ENCODE measurements at regions not wholly inside any gene's neighbourhood (a gene's known extent, or its start where the extent isn't known, plus 50 kb on each side); places are given as distances from the start of the nearest gene placed in this dataset.

DNA sequence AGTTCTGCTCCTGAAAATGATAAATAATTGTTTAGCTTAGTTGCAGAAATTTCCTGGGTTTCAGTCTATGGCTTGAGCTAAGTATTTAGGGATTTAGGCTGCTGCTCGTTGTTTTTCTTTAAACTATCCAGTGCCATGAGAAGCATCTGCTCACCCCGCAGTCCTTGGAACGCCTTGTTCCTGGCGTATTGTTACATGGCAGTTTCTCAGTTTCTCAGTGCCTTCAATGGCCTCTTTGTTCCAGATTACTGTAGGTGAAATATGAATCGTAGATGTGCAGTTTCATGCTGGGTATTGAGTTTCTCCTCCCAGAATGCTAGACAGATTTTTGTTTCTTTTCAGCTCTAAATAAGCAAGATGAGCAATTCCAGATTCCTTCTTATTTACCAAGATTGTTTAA is 269.5 kb upstream of the GBE1 start:
- Histone ChIP-seq H3K36me3 (ENCODE audit: control insufficient read depth, insufficient read depth, low read length) (no peaks in the 10 kb centered on the region), H3K4me1 (ENCODE audit: control insufficient read depth, insufficient read depth, low read length) (no peaks in the 10 kb centered on the region), H3K27ac (ENCODE audit: low read length) (no peak overlapping the region), H3K4me3 (ENCODE audit: low read length) (no peak overlapping the region), H3K27me3 (ENCODE audit: control insufficient read depth, insufficient read depth, low read length) (no peaks in the 10 kb centered on the region), H3K9me3 (ENCODE audit: control insufficient read depth, insufficient read depth, low read length) (no peaks in the 10 kb centered on the region)
- no peak for DNase-seq (ENCODE audit: low read depth, low spot score)
- no CpG with 5 or more reads among the region's 5 CpGs for WGBS (ENCODE audit: insufficient coverage, insufficient read length)

DNA sequence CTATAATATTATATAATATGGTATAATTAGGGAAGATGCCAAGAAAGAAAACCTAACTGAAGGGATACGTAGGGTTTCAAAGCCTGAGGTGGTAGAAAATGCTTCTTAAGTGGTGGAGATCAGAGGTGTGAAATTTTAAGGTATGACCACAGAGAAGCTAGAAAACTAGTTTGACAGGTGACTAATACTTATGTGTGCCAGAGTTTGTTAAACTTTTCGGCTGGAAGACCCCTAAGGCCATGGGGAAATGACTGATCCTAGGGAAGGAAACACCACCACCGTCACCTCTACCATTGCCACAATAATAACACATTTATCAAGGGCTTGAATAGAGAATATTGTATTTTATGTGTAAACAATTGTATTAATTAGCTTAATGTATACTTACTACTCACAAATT is 261.4 kb upstream of the GBE1 start:
- Histone ChIP-seq H3K9me3 (ENCODE audit: control insufficient read depth, insufficient read depth, low read length) (no peaks in the 10 kb centered on the region), H3K4me3 (ENCODE audit: low read length) (no peak overlapping the region), H3K36me3 (ENCODE audit: control insufficient read depth, insufficient read depth, low read length) (no peaks in the 10 kb centered on the region), H3K4me1 (ENCODE audit: control insufficient read depth, insufficient read depth, low read length) (no peaks in the 10 kb centered on the region), H3K27me3 (ENCODE audit: control insufficient read depth, insufficient read depth, low read length) (no peaks in the 10 kb centered on the region), H3K27ac (ENCODE audit: low read length) (no peak overlapping the region)
- WGBS (ENCODE audit: insufficient coverage, insufficient read length) = no CpG with 5 or more reads among the region's 3 CpGs
- DNase-seq (ENCODE audit: low read depth, low spot score) = no peak

- no peaks in the 10 kb centered on the region for H3K9me3 ChIP-seq (ENCODE audit: control insufficient read depth, insufficient read depth, low read length)
- no peak for DNase-seq (ENCODE audit: low read depth, low spot score)
- no CpG with 5 or more reads among the region's 3 CpGs for WGBS (ENCODE audit: insufficient coverage, insufficient read length)
- no peaks in the 10 kb centered on the region for H3K36me3 ChIP-seq (ENCODE audit: control insufficient read depth, insufficient read depth, low read length)
- no peak overlapping the region for H3K27ac ChIP-seq (ENCODE audit: low read length)
- no peaks in the 10 kb centered on the region for H3K4me1 ChIP-seq (ENCODE audit: control insufficient read depth, insufficient read depth, low read length)
- H3K4me3 ChIP-seq (ENCODE audit: low read length) = no peak overlapping the region
- H3K27me3 ChIP-seq (ENCODE audit: control insufficient read depth, insufficient read depth, low read length) = no peaks in the 10 kb centered on the region
These were observed 258.8 kb upstream of the GBE1 start for GRCh38 chr3:82020282-82020681.

DNA sequence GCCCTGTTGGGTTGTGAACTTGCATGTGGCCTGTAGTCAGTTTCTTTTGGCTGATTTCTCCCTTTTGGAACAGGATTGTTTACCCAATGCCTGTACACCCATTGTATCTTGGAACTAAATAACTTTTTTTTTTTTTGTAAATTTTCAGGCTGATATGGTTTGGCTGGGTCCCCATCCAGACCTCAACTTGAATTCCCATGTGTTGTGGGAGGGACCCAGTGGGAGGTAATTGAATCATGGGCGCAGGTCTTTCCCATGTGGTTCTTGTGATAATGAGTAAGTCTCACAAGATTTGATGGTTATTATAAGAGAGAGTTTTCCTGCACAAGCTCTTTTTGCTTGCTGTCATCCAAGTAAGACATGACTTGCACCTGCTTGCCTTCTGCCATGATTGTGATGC is 253.8 kb upstream of the GBE1 start:
- no CpG with 5 or more reads among the region's 1 CpG for WGBS (ENCODE audit: insufficient coverage, insufficient read length)
- no peaks in the 10 kb centered on the region for H3K9me3 ChIP-seq (ENCODE audit: control insufficient read depth, insufficient read depth, low read length)

GRCh38 chr3:82012775-82013174 is 251.3 kb upstream of the GBE1 start:
- no peak overlapping the region for H3K27ac ChIP-seq (ENCODE audit: low read length)
- H3K9me3 ChIP-seq (ENCODE audit: control insufficient read depth, insufficient read depth, low read length) = no peaks in the 10 kb centered on the region
- no peak overlapping the region for H3K4me3 ChIP-seq (ENCODE audit: low read length)
- H3K4me1 ChIP-seq (ENCODE audit: control insufficient read depth, insufficient read depth, low read length) = no peaks in the 10 kb centered on the region
- no peaks in the 10 kb centered on the region for H3K27me3 ChIP-seq (ENCODE audit: control insufficient read depth, insufficient read depth, low read length)
- DNase-seq (ENCODE audit: low read depth, low spot score) = no peak
- H3K36me3 ChIP-seq (ENCODE audit: control insufficient read depth, insufficient read depth, low read length) = no peaks in the 10 kb centered on the region

More for the DNA sequence above, 253.8 kb upstream of the GBE1 start:
- Histone ChIP-seq H3K27me3 (ENCODE audit: control insufficient read depth, insufficient read depth, low read length) (no peaks in the 10 kb centered on the region), H3K4me3 (ENCODE audit: low read length) (no peak overlapping the region), H3K36me3 (ENCODE audit: control insufficient read depth, insufficient read depth, low read length) (no peaks in the 10 kb centered on the region), H3K4me1 (ENCODE audit: control insufficient read depth, insufficient read depth, low read length) (no peaks in the 10 kb centered on the region), H3K27ac (ENCODE audit: low read length) (no peak overlapping the region)
- DNase-seq (ENCODE audit: low read depth, low spot score) = no peak

DNA sequence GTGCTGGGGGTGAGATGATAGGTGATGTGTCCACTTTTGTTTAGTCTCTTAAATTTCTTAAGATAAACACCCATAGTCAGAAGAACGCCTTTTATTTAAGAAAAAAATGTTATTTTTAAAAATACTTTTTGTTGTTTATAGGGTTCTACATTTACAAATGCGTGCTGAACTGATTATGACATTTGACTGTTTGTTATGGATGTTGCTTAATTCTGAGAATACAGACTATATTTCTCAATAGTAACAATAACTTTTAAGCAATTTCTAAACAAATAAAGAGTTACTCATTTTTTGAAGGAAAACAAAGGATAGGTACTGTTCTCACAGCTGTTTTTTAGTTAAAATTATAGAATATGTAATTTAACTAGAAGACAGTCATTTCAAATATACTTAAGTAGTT is 249.9 kb upstream of the GBE1 start:
- no peak overlapping the region for H3K27ac ChIP-seq (ENCODE audit: low read length)
- H3K9me3 ChIP-seq (ENCODE audit: control insufficient read depth, insufficient read depth, low read length) = no peaks in the 10 kb centered on the region
- no peak overlapping the region for H3K4me3 ChIP-seq (ENCODE audit: low read length)
- DNase-seq (ENCODE audit: low read depth, low spot score) = no peak
- H3K4me1 ChIP-seq (ENCODE audit: control insufficient read depth, insufficient read depth, low read length) = no peaks in the 10 kb centered on the region
- no peaks in the 10 kb centered on the region for H3K36me3 ChIP-seq (ENCODE audit: control insufficient read depth, insufficient read depth, low read length)
- no peaks in the 10 kb centered on the region for H3K27me3 ChIP-seq (ENCODE audit: control insufficient read depth, insufficient read depth, low read length)
- WGBS (ENCODE audit: insufficient coverage, insufficient read length) = no CpG with 5 or more reads among the region's 2 CpGs

GRCh38 chr3:82005266-82005665 is 243.8 kb upstream of the GBE1 start:
- Histone ChIP-seq H3K27ac (ENCODE audit: low read length) (no peak overlapping the region), H3K36me3 (ENCODE audit: control insufficient read depth, insufficient read depth, low read length) (no peaks in the 10 kb centered on the region), H3K9me3 (ENCODE audit: control insufficient read depth, insufficient read depth, low read length) (no peaks in the 10 kb centered on the region), H3K4me3 (ENCODE audit: low read length) (no peak overlapping the region), H3K4me1 (ENCODE audit: control insufficient read depth, insufficient read depth, low read length) (no peaks in the 10 kb centered on the region; the same call in 1 of the 2 replicates), H3K27me3 (ENCODE audit: control insufficient read depth, insufficient read depth, low read length) (no peaks in the 10 kb centered on the region)
- DNase-seq (ENCODE audit: low read depth, low spot score) = no peak
- no CpG with 5 or more reads among the region's 3 CpGs for WGBS (ENCODE audit: insufficient coverage, insufficient read length)

DNA sequence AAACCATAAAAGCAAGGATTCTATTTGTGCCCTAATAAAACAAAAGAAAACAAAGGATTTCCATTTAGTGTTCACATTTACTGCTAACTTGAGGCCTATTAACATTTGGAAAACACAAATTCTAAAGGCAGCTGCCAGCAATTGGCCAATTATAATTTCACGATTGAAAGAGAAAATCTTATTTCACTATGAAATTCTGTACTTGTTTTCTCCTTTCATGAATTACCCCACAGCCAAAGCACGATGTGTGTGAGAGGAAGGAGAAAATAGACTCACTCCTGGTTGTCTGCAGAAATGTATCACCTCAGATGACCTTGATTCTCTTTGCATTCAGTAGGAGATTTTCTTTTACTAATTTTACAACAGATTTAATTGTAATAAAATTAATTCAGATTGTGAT is 242.8 kb upstream of the GBE1 start:
- no peaks in the 10 kb centered on the region for H3K36me3 ChIP-seq (ENCODE audit: control insufficient read depth, insufficient read depth, low read length)
- no CpG with 5 or more reads among the region's 2 CpGs for WGBS (ENCODE audit: insufficient coverage, insufficient read length)
- DNase-seq (ENCODE audit: low read depth, low spot score) = no peak
- no peaks in the 10 kb centered on the region; the same call in 1 of the 2 replicates for H3K4me1 ChIP-seq (ENCODE audit: control insufficient read depth, insufficient read depth, low read length)
- no peak overlapping the region for H3K27ac ChIP-seq (ENCODE audit: low read length)
- H3K9me3 ChIP-seq (ENCODE audit: control insufficient read depth, insufficient read depth, low read length) = no peaks in the 10 kb centered on the region
- H3K4me3 ChIP-seq (ENCODE audit: low read length) = no peak overlapping the region
- no peaks in the 10 kb centered on the region for H3K27me3 ChIP-seq (ENCODE audit: control insufficient read depth, insufficient read depth, low read length)

- no peak overlapping the region for H3K4me3 ChIP-seq (ENCODE audit: low read length)
- no peaks in the 10 kb centered on the region; the same call in 1 of the 2 replicates for H3K4me1 ChIP-seq (ENCODE audit: control insufficient read depth, insufficient read depth, low read length)
- no peaks in the 10 kb centered on the region for H3K9me3 ChIP-seq (ENCODE audit: control insufficient read depth, insufficient read depth, low read length)
- no peaks in the 10 kb centered on the region for H3K27me3 ChIP-seq (ENCODE audit: control insufficient read depth, insufficient read depth, low read length)
- H3K27ac ChIP-seq (ENCODE audit: low read length) = no peak overlapping the region
- no peaks in the 10 kb centered on the region for H3K36me3 ChIP-seq (ENCODE audit: control insufficient read depth, insufficient read depth, low read length)
- DNase-seq (ENCODE audit: low read depth, low spot score) = no peak
- no CpG with 5 or more reads among the region's 2 CpGs for WGBS (ENCODE audit: insufficient coverage, insufficient read length)
These were observed 241.7 kb upstream of the GBE1 start for GRCh38 chr3:82002986-82003642.

GRCh38 chr3:82002491-82002890 is 241.0 kb upstream of the GBE1 start:
- no peaks in the 10 kb centered on the region for H3K27me3 ChIP-seq (ENCODE audit: control insufficient read depth, insufficient read depth, low read length)
- no peak overlapping the region for H3K4me3 ChIP-seq (ENCODE audit: low read length)
- no peaks in the 10 kb centered on the region for H3K36me3 ChIP-seq (ENCODE audit: control insufficient read depth, insufficient read depth, low read length)
- DNase-seq (ENCODE audit: low read depth, low spot score) = no peak
- H3K27ac ChIP-seq (ENCODE audit: low read length) = no peak overlapping the region
- H3K9me3 ChIP-seq (ENCODE audit: control insufficient read depth, insufficient read depth, low read length) = no peaks in the 10 kb centered on the region
- no peaks in the 10 kb centered on the region; the same call in 1 of the 2 replicates for H3K4me1 ChIP-seq (ENCODE audit: control insufficient read depth, insufficient read depth, low read length)
- no CpG with 5 or more reads among the region's 2 CpGs for WGBS (ENCODE audit: insufficient coverage, insufficient read length)

- Histone ChIP-seq H3K27ac (ENCODE audit: low read length) (no peak overlapping the region), H3K27me3 (ENCODE audit: control insufficient read depth, insufficient read depth, low read length) (no peaks in the 10 kb centered on the region), H3K36me3 (ENCODE audit: control insufficient read depth, insufficient read depth, low read length) (no peaks in the 10 kb centered on the region), H3K4me3 (ENCODE audit: low read length) (no peak overlapping the region), H3K4me1 (ENCODE audit: control insufficient read depth, insufficient read depth, low read length) (no peaks in the 10 kb centered on the region; the same call in 1 of the 2 replicates), H3K9me3 (ENCODE audit: control insufficient read depth, insufficient read depth, low read length) (no peaks in the 10 kb centered on the region)
- DNase-seq (ENCODE audit: low read depth, low spot score) = no peak
- no CpG with 5 or more reads among the region's 2 CpGs for WGBS (ENCODE audit: insufficient coverage, insufficient read length)
These were observed 240.0 kb upstream of the GBE1 start for GRCh38 chr3:82001276-82001923.
